ENCODE measurements at regions not wholly inside any gene's neighbourhood (a gene's known extent, or its start where the extent isn't known, plus 50 kb on each side); places are given as distances from the start of the nearest gene placed in this dataset.

- FAIRE-seq: no peak
- TF ChIP-seq ZNF75D (CRISPR knock-in tag; IDR thresholded peaks at IDR 0.05; ENCODE audit: borderline replicate concordance) (no peak), ZNF782 (CRISPR knock-in tag; IDR thresholded peaks at IDR 0.05; ENCODE audit: borderline replicate concordance) (no peak), ARHGAP35 (CRISPR knock-in tag; IDR thresholded peaks at IDR 0.05; ENCODE audit: borderline replicate concordance) (no peak), GATA4 (IDR thresholded peaks at IDR 0.05; ENCODE audit: borderline replicate concordance, low read depth) (no peak), HMGXB3 (CRISPR knock-in tag; IDR thresholded peaks at IDR 0.05; ENCODE audit: borderline replicate concordance) (no peak), ZMYM4 (CRISPR knock-in tag; IDR thresholded peaks at IDR 0.05) (no peak), ETV6 (CRISPR knock-in tag; conservative IDR thresholded peaks at IDR 0.05) (no peak), PAWR (CRISPR knock-in tag; IDR thresholded peaks at IDR 0.05; ENCODE audit: borderline replicate concordance) (no peak), PHB2 (IDR thresholded peaks at IDR 0.05; ENCODE audit: partially characterized antibody) (no peak), HMGA1 (CRISPR knock-in tag; conservative IDR thresholded peaks at IDR 0.05) (no peak), ZSCAN21 (CRISPR knock-in tag; IDR thresholded peaks at IDR 0.05; ENCODE audit: borderline replicate concordance) (no peak), TSC22D2 (CRISPR knock-in tag; IDR thresholded peaks at IDR 0.05; ENCODE audit: borderline replicate concordance) (no peak), ZNF10 (CRISPR knock-in tag; IDR thresholded peaks at IDR 0.05; ENCODE audit: borderline replicate concordance, low read depth) (no peak), ZFP37 (CRISPR knock-in tag; IDR thresholded peaks at IDR 0.05; ENCODE audit: borderline replicate concordance) (no peak), ELK4 (CRISPR knock-in tag; IDR thresholded peaks at IDR 0.05; ENCODE audit: borderline replicate concordance) (no peak), ZZZ3 (CRISPR knock-in tag; IDR thresholded peaks at IDR 0.05; ENCODE audit: borderline replicate concordance) (no peak), ZNF704 (CRISPR knock-in tag; IDR thresholded peaks at IDR 0.05; ENCODE audit: borderline replicate concordance) (no peak), NFIC (IDR thresholded peaks at IDR 0.05; ENCODE audit: low read length) (no peak)
Observed at GRCh38 chr11:41861838-41862237, 402.4 kb upstream of the LRRC4C start.

More at GRCh38 chr11:41861838-41862237, 402.4 kb upstream of the LRRC4C start:
- intact Hi-C loops (cut with micrococcal nuclease; ENCODE audit: unreplicated experiment): no loop called here
- Histone ChIP-seq H3K4me2 (ENCODE audit: low read depth, low read length) (no peak overlapping the region), H3K9ac (ENCODE audit: insufficient read depth, low read depth, low read length) (no peak overlapping the region), H3K9me3 (ENCODE audit: low read length) (peaks cover 92% of the 10 kb centered on the region), H3K27me3 (ENCODE audit: control insufficient read depth in 1 of 2, insufficient read depth in 2 of 2, low read length in 2 of 2) (no peaks in the 10 kb centered on the region), H4K20me1 (ENCODE audit: insufficient read depth, low read length) (no peaks in the 10 kb centered on the region), H3K36me3 (replicated peaks in 1 of 2; ENCODE audit: control insufficient read depth in 1 of 2, insufficient read depth in 2 of 2, low read length in 2 of 2) (no peaks in the 10 kb centered on the region), H3K4me1 (ENCODE audit: insufficient read depth, low read length) (no peaks in the 10 kb centered on the region), H3K27ac (ENCODE audit: extremely low read length, insufficient read depth, low read length) (no peak overlapping the region), H3K79me2 (ENCODE audit: insufficient read depth, low read length) (no peaks in the 10 kb centered on the region), H3K4me3 (replicated peaks in 1 of 3; ENCODE audit: insufficient read depth in 1 of 3, low read depth in 2 of 3, low read length in 3 of 3) (no peak overlapping the region), H2AFZ (ENCODE audit: low read length) (no peak overlapping the region)
- in situ Hi-C loops (cut with HindIII; ENCODE audit: extremely low pct_ligation_motif_present, low pct_unique_long_range_greater_than_20kb): no loop called here
- ATAC-seq (no peak), DNase-seq (ENCODE audit: low spot score) (no peak)
- ChIA-PET POLR2A (no interaction called here), CTCF (ENCODE audit: low intra/inter-chr PET ratio, low total read pairs) (no interaction called here)
- WGBS (ENCODE audit: low lambda C conversion rate): 3% methylated on average over 1 of the region's 1 CpG
- no TSS peak for BruUV-seq (replicated peaks)
